Left hindlimb (tissue), 1 donor: ENCODE measurements at regions not wholly inside any gene's neighbourhood (a gene's known extent, or its start where the extent isn't known, plus 50 kb on each side); places are given as distances from the start of the nearest gene placed in this dataset.
"Not testable (repeated sequence)": the region's sequence is repeated elsewhere in the genome, so short reads cannot be mapped to it uniquely, and the experiment has no call there.

Experiments used
- DNase-seq: peaks from one replicate; pipeline ENCODE4 v3.0.0-alpha.2; 2018

GRCh38 chr6:140554421-140554820, 1180.0 kb upstream of the CITED2 start:
- DNase-seq: no peak

- no peak for DNase-seq
Observed at GRCh38 chr6:140548366-140548765, 1173.9 kb upstream of the CITED2 start.

GRCh38 chr6:140546640-140547039, 1172.2 kb upstream of the CITED2 start:
- DNase-seq: no peak

- DNase-seq: no peak
Observed at GRCh38 chr6:140544431-140544830, 1170.0 kb upstream of the CITED2 start.

GRCh38 chr6:140542863-140543262, 1168.4 kb upstream of the CITED2 start:
- no peak for DNase-seq

DNA sequence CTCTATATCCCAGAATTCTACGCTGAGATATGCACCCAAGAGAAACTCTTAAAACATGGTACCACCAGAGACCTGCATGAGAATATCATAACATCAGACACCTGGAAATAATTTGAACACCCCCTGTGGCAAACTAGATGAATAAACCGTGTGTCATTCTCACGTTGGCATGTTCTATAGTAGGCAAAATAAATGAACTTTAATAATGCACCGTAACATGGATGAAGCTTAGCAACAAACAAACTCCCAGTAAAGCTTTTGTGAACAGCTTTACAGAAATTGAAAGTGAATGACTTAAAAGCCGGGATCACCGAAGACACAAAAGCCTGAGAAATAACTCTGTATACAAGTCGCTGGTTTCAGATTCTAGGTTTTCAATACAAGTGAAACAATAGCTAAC, 1166.8 kb upstream of the CITED2 start:
- DNase-seq: no peak

DNA sequence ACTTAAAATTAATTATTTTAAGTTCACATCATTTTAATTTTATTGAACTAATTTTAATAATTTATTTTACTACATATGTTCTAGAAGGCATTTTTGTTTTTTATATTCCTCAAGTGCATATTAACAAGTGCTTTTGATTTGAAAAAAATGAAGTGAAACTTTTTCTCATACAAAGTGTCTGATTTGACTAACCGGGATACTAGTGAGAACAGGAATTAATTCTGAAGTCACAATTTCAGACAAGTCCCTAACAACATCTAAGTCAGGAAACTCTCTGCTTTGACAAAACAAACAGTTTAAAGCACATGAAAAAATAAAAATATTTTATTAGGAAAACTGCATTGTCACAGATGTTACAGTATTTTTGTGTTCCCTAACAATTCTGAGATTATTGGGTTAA, 1166.3 kb upstream of the CITED2 start:
- DNase-seq: no peak

DNA sequence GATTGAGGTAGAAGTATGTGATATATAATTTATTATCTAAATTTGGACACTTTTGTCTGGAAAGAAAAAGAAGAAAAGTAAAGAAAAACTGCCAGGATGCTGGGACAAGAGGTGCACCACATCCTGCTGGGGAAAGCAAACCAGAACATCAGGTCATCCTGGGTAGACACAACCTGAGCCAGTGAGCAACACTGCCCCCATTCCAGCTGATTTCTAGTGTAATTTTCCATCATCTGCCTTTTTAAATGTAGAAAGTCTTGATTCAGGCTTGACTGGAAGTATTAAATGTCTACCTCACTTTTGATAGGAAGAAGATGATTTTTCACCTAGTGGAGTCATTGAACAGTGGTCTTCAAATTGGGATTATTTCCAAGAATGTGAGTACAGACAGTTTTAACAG, 1164.5 kb upstream of the CITED2 start:
- no peak for DNase-seq

DNA sequence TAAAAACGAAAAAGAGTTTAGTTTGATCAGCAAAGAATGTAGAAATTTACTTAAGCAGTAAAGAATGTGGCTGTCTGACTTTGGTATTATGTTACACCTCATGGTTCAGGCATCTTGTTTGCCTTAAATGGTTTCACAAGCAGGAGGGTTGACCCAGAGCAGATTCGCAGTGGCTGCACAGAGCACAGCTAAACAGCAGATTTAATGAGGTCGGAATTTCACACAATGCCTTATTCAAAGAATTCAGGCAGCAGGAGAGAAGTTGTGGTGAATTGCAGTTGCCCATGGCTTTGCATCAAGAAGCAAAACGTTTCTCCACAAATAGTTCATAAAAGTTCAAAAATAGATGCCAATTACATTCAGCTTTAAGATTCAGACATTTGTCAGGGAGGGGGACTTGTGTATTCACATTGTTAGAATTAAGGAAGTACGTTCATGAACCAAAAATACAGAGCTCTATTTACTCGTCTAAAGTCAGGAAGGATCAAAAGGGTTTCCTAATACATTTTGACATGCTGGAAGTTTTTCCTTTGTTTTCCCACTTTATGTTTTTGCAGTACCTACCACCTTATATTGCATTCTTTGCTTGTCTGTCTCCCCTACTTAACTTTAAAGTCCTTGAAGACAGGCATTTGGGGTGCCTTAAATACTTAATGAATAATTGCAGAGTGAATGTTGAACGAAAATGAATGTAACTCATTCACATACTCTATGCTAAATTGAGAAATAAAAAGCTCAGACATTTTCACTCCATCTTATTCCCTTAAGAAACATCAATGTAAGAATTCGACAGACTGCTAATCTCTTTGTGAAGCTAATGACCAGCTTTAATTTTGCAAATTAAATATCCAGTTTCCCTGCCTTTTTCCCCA, 1163.6 kb upstream of the CITED2 start:
- DNase-seq: no peak

- no peak for DNase-seq
Observed at GRCh38 chr6:140537211-140537610, 1162.8 kb upstream of the CITED2 start.

- DNase-seq: no peak
Observed at GRCh38 chr6:140535511-140535910, 1161.1 kb upstream of the CITED2 start.

DNA sequence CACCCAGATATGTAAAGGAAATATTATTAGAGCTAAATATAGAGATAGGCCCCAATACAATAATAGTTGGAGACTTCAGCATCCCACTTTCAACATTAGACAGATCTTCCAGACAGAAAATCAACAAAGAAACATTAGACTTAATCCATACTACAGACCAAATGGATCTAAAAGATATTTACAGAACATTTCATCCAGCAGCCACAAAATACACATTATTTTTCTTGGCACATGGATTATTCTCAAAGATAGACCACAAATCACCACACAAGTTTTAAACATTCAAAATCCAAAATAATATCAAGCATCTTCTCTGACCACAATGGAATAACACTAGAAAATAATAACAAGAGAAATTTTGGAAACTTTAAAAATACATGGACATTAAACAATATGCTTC, 1159.1 kb upstream of the CITED2 start:
- no peak for DNase-seq

- no peak for DNase-seq
Observed at GRCh38 chr6:140504776-140505175, 1130.3 kb upstream of the CITED2 start.

GRCh38 chr6:140500849-140501248, 1126.4 kb upstream of the CITED2 start:
- no peak for DNase-seq

- DNase-seq: no peak
Observed at GRCh38 chr6:140499607-140500006, 1125.2 kb upstream of the CITED2 start.

DNA sequence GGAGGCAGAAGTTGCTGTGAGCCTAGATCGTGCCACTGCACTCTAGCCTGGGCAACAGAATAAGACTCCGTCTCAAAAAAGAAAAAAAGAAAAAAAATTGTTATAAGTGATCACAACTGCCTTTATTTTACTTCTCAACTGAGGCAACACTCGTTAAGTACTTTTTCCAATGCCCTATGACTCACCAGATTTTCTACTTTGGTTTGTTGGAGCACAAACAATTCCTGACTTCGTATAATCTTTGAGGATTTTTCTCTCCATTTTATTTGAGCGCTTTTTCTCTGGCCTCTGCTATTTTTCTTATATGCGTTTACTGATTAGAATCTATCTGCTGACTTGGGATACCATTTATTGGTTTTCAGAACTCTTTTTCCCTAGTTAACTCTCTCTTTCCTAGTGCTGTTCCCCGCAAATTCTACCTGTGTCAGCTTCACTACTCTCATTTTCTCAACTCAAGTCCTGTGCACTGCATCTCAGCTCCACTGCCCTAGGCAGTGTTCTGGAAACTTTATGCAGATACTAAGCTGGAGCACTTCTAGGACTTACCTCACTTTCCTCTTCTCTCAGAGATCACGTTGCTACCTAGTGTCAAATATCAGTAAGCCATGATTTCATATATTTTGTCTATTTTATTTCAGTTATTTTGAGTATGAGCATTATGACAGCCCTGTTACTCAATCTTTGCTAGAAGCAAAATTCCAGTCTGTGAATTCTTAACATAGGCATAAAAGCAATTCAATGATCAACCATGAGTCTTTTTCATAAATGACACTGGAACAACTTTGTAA, 1120.1 kb upstream of the CITED2 start:
- DNase-seq: no peak

DNA sequence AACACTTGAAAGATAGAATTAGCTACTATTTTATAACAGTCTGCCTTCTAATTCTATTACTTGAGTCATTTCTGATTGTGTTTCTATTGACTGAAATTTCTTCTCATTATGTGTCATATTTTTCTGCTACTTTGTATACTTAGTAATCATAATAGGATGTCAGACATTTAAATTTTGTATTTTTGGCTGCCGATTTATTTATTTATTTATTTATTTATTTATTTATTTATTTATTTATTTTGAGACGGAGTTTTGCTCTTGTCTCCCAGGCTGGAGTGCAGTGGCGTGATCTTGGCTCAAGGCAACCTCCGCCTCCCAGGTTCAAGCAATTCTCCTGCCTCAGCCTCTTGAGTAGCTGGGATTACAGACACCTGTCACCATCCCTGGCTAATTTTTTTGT, 1119.0 kb upstream of the CITED2 start:
- not testable (repeated sequence) for DNase-seq

GRCh38 chr6:140490081-140490480, 1115.6 kb upstream of the CITED2 start:
- no peak for DNase-seq

DNA sequence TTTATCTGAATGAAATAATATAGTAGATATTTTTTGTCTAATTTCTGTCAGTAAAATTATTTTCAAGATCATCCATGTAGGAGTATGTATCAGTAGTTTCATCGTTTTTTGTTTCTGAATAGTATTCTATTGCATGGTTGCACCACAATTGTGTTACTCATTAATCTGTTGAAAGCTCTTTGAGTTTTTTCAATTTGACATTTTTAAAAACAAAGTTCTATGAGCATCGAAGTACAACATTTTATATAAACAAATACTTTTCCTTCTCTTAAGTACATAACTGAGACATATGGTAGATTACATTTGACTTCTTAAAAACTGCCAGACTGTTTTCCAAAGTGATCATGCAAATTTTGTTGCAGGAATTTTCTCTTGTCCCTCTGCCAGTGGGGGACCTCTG, 1113.1 kb upstream of the CITED2 start:
- DNase-seq: no peak

GRCh38 chr6:140486450-140487361, 1112.3 kb upstream of the CITED2 start:
- no peak for DNase-seq

DNA sequence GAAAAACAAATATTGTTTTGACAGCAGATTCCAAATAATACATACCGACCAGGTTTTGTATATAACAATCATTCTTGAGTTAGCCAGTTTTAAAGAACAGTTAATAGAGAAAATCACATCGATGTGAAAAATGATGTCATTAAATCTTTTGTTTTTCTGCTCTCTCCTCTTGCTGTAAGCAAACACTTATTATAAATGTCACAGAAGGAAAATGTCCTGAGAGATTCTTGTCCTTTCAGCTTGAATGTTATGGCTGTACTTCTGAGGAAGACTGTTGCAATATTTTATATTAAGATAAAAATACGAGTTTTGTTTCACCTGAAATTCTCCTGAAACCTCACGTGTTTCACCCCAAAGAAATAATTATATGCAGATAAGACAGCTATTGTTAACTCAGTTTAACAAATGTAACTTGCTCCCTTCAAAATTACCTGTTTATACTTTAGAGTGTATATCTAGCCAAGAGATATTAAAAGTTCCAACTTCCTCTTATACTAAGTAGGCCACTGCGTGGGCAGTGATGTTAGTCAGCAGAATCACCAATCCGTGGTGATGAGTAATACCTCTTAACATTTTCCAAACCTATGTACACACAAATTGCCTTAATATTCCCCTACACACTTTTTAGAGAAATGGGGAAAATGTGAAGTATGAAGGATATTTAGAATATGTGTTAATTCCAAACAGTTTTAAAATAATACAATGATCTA, 1111.4 kb upstream of the CITED2 start:
- no peak for DNase-seq

GRCh38 chr6:140480852-140481251, 1106.4 kb upstream of the CITED2 start:
- peak; percentile 29 for DNase-seq
